ENCODE measurements at regions not wholly inside any gene's neighbourhood (a gene's known extent, or its start where the extent isn't known, plus 50 kb on each side); places are given as distances from the start of the nearest gene placed in this dataset.

- H3K23ac ChIP-seq (ENCODE audit: insufficient read length), result no peak overlapping the region
- H3K79me1 ChIP-seq (ENCODE audit: low read depth, low read length), result no peaks in the 10 kb centered on the region
- no peaks in the 10 kb centered on the region for H3K79me2 ChIP-seq (ENCODE audit: control insufficient read depth in 1 of 2, insufficient read depth in 2 of 2, low read length in 2 of 2)
- H4K91ac ChIP-seq (replicated peaks; ENCODE audit: insufficient read length, low read length), result no peak overlapping the region
- no peak overlapping the region for H4K8ac ChIP-seq (ENCODE audit: extremely low read depth, insufficient read depth, low read length)
- TF ChIP-seq CHD1 (IDR thresholded peaks at IDR 0.05; ENCODE audit: low read depth, low read length) (no peak), PHF8 (conservative IDR thresholded peaks at IDR 0.05; ENCODE audit: low read depth, low read length) (no peak), SUZ12 (IDR thresholded peaks at IDR 0.05; ENCODE audit: low read length) (no peak), TAF1 (IDR thresholded peaks at IDR 0.05; ENCODE audit: low read depth, low read length) (no peak), GTF2F1 (IDR thresholded peaks at IDR 0.05; ENCODE audit: borderline replicate concordance, low read depth, low read length) (no peak), RBBP5 (IDR thresholded peaks at IDR 0.05; ENCODE audit: borderline replicate concordance, low read depth, low read length) (no peak)
- no peak overlapping the region for H3K4me3 ChIP-seq (ENCODE audit: extremely low read depth in 1 of 4, insufficient read depth in 2 of 4, low read depth in 3 of 4, low read length in 4 of 4)
- H3K9me3 ChIP-seq (ENCODE audit: insufficient read depth in 2 of 2, low read depth in 1 of 2, low read length in 1 of 2), result no peaks in the 10 kb centered on the region
- no peak overlapping the region for H4K5ac ChIP-seq (ENCODE audit: insufficient read length, low read depth, low read length)
- DNase-seq (ENCODE audit: low read depth in 1 of 2, low spot score in 2 of 2), result no peak
- no peak overlapping the region for H3K14ac ChIP-seq (ENCODE audit: insufficient read length)
- FAIRE-seq, result no peak
- no peak overlapping the region for H3K4ac ChIP-seq (replicated peaks; ENCODE audit: insufficient read length, low read depth, low read length)
- no peak overlapping the region for H2BK120ac ChIP-seq (replicated peaks; ENCODE audit: low read depth, low read length)
- no peaks in the 10 kb centered on the region for H4K20me1 ChIP-seq (replicated peaks in 1 of 2; ENCODE audit: control insufficient read depth in 1 of 2, insufficient read depth in 2 of 2, low read length in 2 of 2)
- no peak overlapping the region for H2AFZ ChIP-seq (ENCODE audit: low read length)
- POLR2A ChIA-PET (ENCODE audit: partially characterized antibody), result no interaction called here
- H2BK5ac ChIP-seq (ENCODE audit: low read depth, low read length), result no peak overlapping the region
- H2BK20ac ChIP-seq (ENCODE audit: low read length), result no peak overlapping the region
- no peak overlapping the region for H3K18ac ChIP-seq (ENCODE audit: extremely low read depth, low read length)
- CTCF ChIA-PET (ENCODE audit: partially characterized antibody), result interaction anchor here (0.6 kb wide), 2 partner anchors 15 to 856 kb away, joined by 3 to 4 read pairs; no protein-coding TSS in a partner anchor
- H3K27me3 ChIP-seq (replicated peaks in 1 of 4; ENCODE audit: control insufficient read depth in 3 of 4, extremely low read depth in 1 of 4, insufficient read depth in 3 of 4, low read length in 3 of 4), result no peaks in the 10 kb centered on the region
- H2BK12ac ChIP-seq (ENCODE audit: low read depth, low read length), result no peak overlapping the region
- H3K36me3 ChIP-seq (ENCODE audit: control insufficient read depth in 2 of 4, insufficient read depth in 4 of 4, low read length in 3 of 4), result no peaks in the 10 kb centered on the region
- no peak overlapping the region for H2BK15ac ChIP-seq (ENCODE audit: low read length)
- no peak overlapping the region for H3K56ac ChIP-seq (replicated peaks; ENCODE audit: insufficient read length, low read depth, low read length)
- H3K4me1 ChIP-seq (replicated peaks in 1 of 4; ENCODE audit: control insufficient read depth in 3 of 4, insufficient read depth in 4 of 4, low read length in 3 of 4), result no peaks in the 10 kb centered on the region
- H3K9ac ChIP-seq (replicated peaks in 1 of 4; ENCODE audit: extremely low read depth in 1 of 4, low read depth in 3 of 4, low read length in 3 of 4), result no peak overlapping the region
- 100% methylated on average over 1 of the region's 1 CpG; no CpG with 5 or more reads in 1 of the 2 experiments for WGBS, 2 experiments (ENCODE audit: extremely low coverage in 1 of 2, insufficient coverage in 1 of 2, insufficient read length in 1 of 2, insufficient replicate concordance in 2 of 2, low coverage in 1 of 2, low lambda C conversion rate in 2 of 2, missing lambda C conversion rate in 1 of 2)
- H2AK5ac ChIP-seq (ENCODE audit: low read depth, low read length), result no peak overlapping the region
- no peak overlapping the region for H3K27ac ChIP-seq (ENCODE audit: low read depth, low read length)
- no peaks in the 10 kb centered on the region for H3K23me2 ChIP-seq (ENCODE audit: low read depth, low read length)
- no peak overlapping the region for H3K4me2 ChIP-seq (ENCODE audit: insufficient read depth in 1 of 2, low read depth in 2 of 2, low read length in 2 of 2)
Measured at GRCh38 chr5:90329911-90330310, 79.6 kb downstream of the CETN3 start.
